ENCODE measurements at regions not wholly inside any gene's neighbourhood (a gene's known extent, or its start where the extent isn't known, plus 50 kb on each side); places are given as distances from the start of the nearest gene placed in this dataset.
"Not testable (repeated sequence)": the region's sequence is repeated elsewhere in the genome, so short reads cannot be mapped to it uniquely, and the experiment has no call there.

- DNase-seq (ENCODE audit: low read depth), result no peak
These were observed 258.5 kb downstream of the CRLF2 start for GRCh38 chrX:953879-954482.

- no peak for DNase-seq (ENCODE audit: low read depth)
These were observed 259.6 kb downstream of the CRLF2 start for GRCh38 chrX:952816-953215.

- DNase-seq (ENCODE audit: low read depth), result not testable (repeated sequence)
These were observed 265.2 kb downstream of the CRLF2 start for GRCh38 chrX:947262-947661.

GRCh38 chrX:943035-943434 is 269.4 kb downstream of the CRLF2 start:
- DNase-seq (ENCODE audit: low read depth), result no peak

GRCh38 chrX:940691-941090 is 271.8 kb downstream of the CRLF2 start:
- no peak for DNase-seq (ENCODE audit: low read depth)

- no peak for DNase-seq (ENCODE audit: low read depth)
These were observed 275.3 kb downstream of the CRLF2 start for GRCh38 chrX:936979-937769.

- no peak for DNase-seq (ENCODE audit: low read depth)
These were observed 278.8 kb downstream of the CRLF2 start for GRCh38 chrX:933611-934010.

GRCh38 chrX:928606-929005 is 283.8 kb downstream of the CRLF2 start:
- no peak for DNase-seq (ENCODE audit: low read depth)

GRCh38 chrX:926991-927390 is 285.5 kb downstream of the CRLF2 start:
- no peak for DNase-seq (ENCODE audit: low read depth)

- DNase-seq (ENCODE audit: low read depth), result no peak
These were observed 286.4 kb downstream of the CRLF2 start for GRCh38 chrX:926070-926469.

GRCh38 chrX:925652-926061 is 286.8 kb downstream of the CRLF2 start:
- DNase-seq (ENCODE audit: low read depth), result no peak

- DNase-seq (ENCODE audit: low read depth), result no peak
These were observed 287.4 kb downstream of the CRLF2 start for GRCh38 chrX:925094-925493.

- no peak for DNase-seq (ENCODE audit: low read depth)
These were observed 288.4 kb downstream of the CRLF2 start for GRCh38 chrX:924017-924416.

- DNase-seq (ENCODE audit: low read depth), result no peak
These were observed 289.7 kb downstream of the SHOX start for GRCh38 chrX:920234-920799.

GRCh38 chrX:916230-916599 is 285.6 kb downstream of the SHOX start:
- DNase-seq (ENCODE audit: low read depth), result no peak

- DNase-seq (ENCODE audit: low read depth), result no peak
These were observed 285.0 kb downstream of the SHOX start for GRCh38 chrX:915427-916229.

GRCh38 chrX:914206-914605 is 283.6 kb downstream of the SHOX start:
- DNase-seq (ENCODE audit: low read depth), result no peak

- no peak for DNase-seq (ENCODE audit: low read depth)
These were observed 282.1 kb downstream of the SHOX start for GRCh38 chrX:912677-913076.

- DNase-seq (ENCODE audit: low read depth), result not testable (repeated sequence)
These were observed 278.5 kb downstream of the SHOX start for GRCh38 chrX:909068-909467.

- no peak for DNase-seq (ENCODE audit: low read depth)
These were observed 276.0 kb downstream of the SHOX start for GRCh38 chrX:906586-906985.

- DNase-seq (ENCODE audit: low read depth), result no peak
These were observed 275.4 kb downstream of the SHOX start for GRCh38 chrX:905848-906566.

GRCh38 chrX:903116-903515 is 272.5 kb downstream of the SHOX start:
- no peak for DNase-seq (ENCODE audit: low read depth)

All from activated T-cell treated with anti-CD3 and anti-CD28 coated beads for 48 hours (primary cell).